AG04449 (cell line): ENCODE measurements at regions not wholly inside any gene's neighbourhood (a gene's known extent, or its start where the extent isn't known, plus 50 kb on each side); places are given as distances from the start of the nearest gene placed in this dataset.
"Not testable (repeated sequence)": the region's sequence is repeated elsewhere in the genome, so short reads cannot be mapped to it uniquely, and the experiment has no call there.

Source experiments
- CTCF ChIA-PET: fragments of 350-600 bp; formaldehyde crosslinking; extraction: SDS; loops from one replicate; lab custom pipeline; 2021; ENCODE audit warnings: antibody characterized with exemption; lab: Yijun Ruan, JAX
- POLR2A ChIA-PET: fragments of 400-600, 350-600 bp; formaldehyde crosslinking; extraction: SDS; loops from one replicate; lab custom pipeline; 2020; ENCODE audit warnings: antibody characterized with exemption, inconsistent platforms; lab: Yijun Ruan, JAX
- DNase-seq: peaks from one replicate; pipeline ENCODE4 v3.0.0-alpha.2; 2010; ENCODE audit warnings: low read depth, low spot score
- H3K4me3 ChIP-seq: 2 replicates; pipeline ENCODE4 v1.5.1; 2011; ENCODE audit warnings: low read depth, mild to moderate bottlenecking, control low read depth, low read length
- TF ChIP-seq, protein P1 (sequence below): IDR thresholded peaks from one replicate; pipeline ENCODE4 v1.5.1; 2011; ENCODE audit warnings: mild to moderate bottlenecking, moderate library complexity, low read length, control low read depth, inconsistent platforms; ENCODE audit not compliant: insufficient read depth; ENCODE audit errors: missing control alignments

DNA sequence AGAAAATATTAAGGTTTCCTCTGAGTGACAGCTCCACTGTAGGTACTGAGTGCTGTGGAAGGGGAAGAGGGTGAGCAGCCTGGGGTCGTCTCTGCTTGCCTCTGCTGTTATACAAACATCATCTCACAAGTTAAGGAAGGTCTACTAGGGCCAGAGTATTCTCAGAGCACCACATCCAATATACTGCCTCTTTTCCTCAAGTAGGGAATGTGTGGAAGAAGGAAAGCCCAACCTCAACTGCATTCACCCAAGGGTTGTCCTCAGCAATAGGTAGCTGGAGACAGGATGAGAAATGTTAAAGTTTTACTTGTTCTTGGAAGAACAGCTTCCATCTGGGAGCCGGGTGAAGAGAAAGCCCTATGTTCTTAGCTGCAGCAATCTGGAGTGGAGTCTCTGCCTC is 1062.3 kb upstream of the CDH10 start:
- no peak for DNase-seq
- no peak overlapping the region for H3K4me3 ChIP-seq
- TF ChIP-seq, protein P1, sequence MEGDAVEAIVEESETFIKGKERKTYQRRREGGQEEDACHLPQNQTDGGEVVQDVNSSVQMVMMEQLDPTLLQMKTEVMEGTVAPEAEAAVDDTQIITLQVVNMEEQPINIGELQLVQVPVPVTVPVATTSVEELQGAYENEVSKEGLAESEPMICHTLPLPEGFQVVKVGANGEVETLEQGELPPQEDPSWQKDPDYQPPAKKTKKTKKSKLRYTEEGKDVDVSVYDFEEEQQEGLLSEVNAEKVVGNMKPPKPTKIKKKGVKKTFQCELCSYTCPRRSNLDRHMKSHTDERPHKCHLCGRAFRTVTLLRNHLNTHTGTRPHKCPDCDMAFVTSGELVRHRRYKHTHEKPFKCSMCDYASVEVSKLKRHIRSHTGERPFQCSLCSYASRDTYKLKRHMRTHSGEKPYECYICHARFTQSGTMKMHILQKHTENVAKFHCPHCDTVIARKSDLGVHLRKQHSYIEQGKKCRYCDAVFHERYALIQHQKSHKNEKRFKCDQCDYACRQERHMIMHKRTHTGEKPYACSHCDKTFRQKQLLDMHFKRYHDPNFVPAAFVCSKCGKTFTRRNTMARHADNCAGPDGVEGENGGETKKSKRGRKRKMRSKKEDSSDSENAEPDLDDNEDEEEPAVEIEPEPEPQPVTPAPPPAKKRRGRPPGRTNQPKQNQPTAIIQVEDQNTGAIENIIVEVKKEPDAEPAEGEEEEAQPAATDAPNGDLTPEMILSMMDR = no peak
- ChIA-PET POLR2A (no interaction called here), CTCF (no interaction called here)

- CTCF ChIA-PET = no interaction called here
- POLR2A ChIA-PET = no interaction called here
- TF ChIP-seq, protein P1 = no peak
- no peak overlapping the region for H3K4me3 ChIP-seq
- no peak for DNase-seq
Observed at GRCh38 chr5:25701936-25702335, 1057.2 kb upstream of the CDH10 start.

- no peak for DNase-seq
- TF ChIP-seq, protein P1 = no peak
- CTCF ChIA-PET = no interaction called here
- no peak overlapping the region for H3K4me3 ChIP-seq
- POLR2A ChIA-PET = no interaction called here
Observed at GRCh38 chr5:25694801-25695200, 1050.0 kb upstream of the CDH10 start.

- H3K4me3 ChIP-seq = no peak overlapping the region
- ChIA-PET CTCF (no interaction called here), POLR2A (no interaction called here)
- no peak for DNase-seq
- TF ChIP-seq, protein P1 = no peak
Observed at GRCh38 chr5:25688156-25688555, 1043.4 kb upstream of the CDH10 start.

DNA sequence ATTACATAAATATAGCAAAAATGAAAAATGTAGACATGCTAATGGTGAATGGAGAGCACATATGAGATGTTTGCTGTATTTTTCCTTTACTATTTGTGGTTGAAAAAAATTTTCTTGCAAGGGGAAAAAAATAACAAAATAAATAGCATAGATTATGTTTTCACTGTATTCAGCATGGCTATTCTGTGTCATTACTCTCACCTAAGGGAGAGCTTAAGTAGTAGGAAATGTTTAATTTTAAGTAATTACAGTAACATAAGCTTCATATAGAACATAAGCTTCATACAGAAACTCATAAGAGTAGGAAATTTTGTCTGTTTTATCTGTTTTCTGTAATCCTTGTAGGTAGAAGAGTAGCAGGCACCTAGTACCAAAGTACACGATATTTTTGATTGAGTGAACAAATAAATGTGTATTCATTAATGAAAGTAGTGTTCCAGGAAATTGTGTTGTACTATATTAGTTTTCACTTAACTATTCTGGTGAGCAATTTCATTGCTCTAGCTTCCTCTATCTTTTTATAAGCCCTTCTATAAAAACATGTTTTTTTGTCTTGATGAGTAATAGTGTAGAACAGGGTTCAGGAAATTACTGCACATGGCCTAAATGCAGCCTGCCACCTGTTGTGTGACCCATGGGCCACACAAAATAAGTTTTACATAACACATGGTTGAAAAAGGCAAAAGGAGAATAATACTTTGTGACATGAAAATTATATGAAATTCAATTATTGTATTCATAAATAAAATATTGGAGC is 1025.0 kb upstream of the CDH10 start:
- ChIA-PET CTCF (no interaction called here), POLR2A (no interaction called here)
- no peak overlapping the region for H3K4me3 ChIP-seq
- no peak for DNase-seq
- TF ChIP-seq, protein P1 = no peak

- DNase-seq = no peak
- POLR2A ChIA-PET = no interaction called here
- no peak overlapping the region for H3K4me3 ChIP-seq
- CTCF ChIA-PET = no interaction called here
- TF ChIP-seq, protein P1 = no peak
Observed at GRCh38 chr5:25662610-25663009, 1017.8 kb upstream of the CDH10 start.

GRCh38 chr5:25650316-25650715 is 1005.5 kb upstream of the CDH10 start:
- POLR2A ChIA-PET, DNase-seq, CTCF ChIA-PET, H3K4me3 ChIP-seq: not testable (repeated sequence)
